ENCODE measurements at regions not wholly inside any gene's neighbourhood (a gene's known extent, or its start where the extent isn't known, plus 50 kb on each side); places are given as distances from the start of the nearest gene placed in this dataset.

DNA sequence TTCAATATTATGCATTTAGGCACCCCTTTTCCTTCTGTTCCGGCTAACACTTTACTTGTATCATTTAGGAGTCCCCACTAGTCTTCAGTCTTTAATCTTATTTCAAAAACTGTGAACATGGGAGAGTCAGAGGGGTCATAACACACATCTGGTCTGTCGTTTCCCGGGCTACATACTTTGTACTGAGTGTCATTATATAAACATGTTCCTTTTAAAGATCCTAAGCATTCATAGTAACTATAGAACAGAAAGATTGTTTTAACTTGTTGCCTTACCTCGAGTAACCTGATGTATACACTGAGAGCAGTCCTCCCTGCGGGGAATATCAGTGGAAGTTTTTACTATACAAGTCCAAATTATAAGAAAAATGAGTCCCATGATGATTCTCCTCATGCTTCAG, 78.2 kb upstream of the VEPH1 start:
- no peak for DNase-seq (ENCODE audit: low spot score)

DNA sequence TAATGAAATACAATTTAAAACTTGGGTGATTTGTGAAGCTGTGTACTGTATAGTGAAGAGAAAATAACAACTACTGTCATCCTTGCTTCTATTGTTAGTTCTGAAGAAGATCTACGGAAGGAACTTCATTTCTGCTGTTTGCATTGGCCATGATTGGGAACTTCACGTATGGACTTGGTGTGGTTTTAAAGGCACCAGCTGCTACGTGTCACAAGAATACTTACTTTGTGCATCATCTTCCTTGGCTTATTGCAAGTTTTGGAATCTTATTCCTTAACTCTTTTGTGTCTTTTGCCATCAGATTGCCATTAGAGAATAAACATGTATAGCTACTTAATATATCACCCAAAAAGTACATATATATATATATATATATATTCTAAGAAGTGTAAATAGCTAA, 75.0 kb upstream of the VEPH1 start:
- DNase-seq (ENCODE audit: low spot score), result no peak

- no peak for DNase-seq (ENCODE audit: low spot score)
Observed at GRCh38 chr3:157574531-157574930, 71.3 kb upstream of the VEPH1 start.

GRCh38 chr3:157573780-157574378, 70.7 kb upstream of the VEPH1 start:
- no peak for DNase-seq (ENCODE audit: low spot score)

DNA sequence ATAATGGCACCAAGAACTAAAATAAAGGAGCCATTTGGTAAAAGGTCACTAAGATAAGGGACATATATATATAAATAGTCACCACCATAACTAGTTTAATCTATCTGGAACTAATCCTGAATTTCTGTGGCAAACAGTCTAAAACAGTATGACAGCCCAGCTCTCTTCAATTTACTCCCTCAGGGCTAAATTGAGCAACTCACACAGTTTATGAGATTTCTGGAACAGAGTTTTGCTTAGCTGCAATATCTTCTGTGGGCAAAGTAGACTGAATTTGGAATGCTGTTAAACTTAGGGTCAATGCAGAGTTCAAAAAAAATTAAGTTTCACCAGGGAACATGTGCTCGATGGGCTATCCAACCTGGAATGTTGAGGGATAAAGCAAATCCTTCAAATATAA, 70.1 kb upstream of the VEPH1 start:
- DNase-seq (ENCODE audit: low spot score), result no peak

GRCh38 chr3:157572559-157573270, 69.5 kb upstream of the VEPH1 start:
- peak; percentile 10 for DNase-seq (ENCODE audit: low spot score)

DNA sequence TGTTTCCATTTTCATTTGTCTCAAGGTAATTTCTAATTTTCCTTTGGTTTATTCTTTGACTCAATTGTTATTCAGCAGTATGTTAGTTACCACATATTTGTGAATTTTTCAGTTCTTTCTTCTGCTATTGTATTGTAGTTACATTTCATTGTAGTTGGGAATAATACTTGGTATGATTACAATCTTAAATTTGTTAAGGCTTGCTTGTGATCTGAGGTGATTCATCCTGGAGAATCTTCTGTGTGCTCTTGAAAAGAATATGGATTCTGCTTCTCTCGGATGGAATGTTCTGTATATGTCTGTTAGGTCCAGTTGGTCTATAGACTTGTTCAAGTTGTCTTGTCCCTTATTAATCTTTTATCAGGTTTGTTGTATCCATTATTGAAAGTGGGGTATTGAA, 63.4 kb upstream of the VEPH1 start:
- DNase-seq (ENCODE audit: low spot score), result no peak

DNA sequence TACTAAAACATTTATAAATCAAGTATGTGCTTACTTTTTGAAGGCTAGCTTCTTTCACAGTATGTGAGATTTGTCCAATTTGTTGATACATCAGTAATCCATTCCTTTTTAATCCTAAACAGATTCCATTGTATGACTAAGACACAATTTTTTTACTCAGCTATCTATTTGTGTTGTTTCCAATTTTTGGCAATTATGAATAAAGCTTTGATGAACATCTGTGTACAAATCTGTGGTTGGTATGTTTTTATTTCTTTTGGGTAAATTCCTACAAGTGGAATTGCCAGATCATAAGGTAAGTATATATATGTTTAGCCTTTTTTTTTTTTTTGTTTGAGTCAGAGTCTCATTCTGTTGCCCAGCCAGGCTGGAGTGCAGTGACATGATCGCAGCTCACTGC, 56.2 kb upstream of the VEPH1 start:
- DNase-seq (ENCODE audit: low spot score), result no peak

Measured in HuH-7 (cell line).